H9 (cell line): ENCODE measurements at regions not wholly inside any gene's neighbourhood (a gene's known extent, or its start where the extent isn't known, plus 50 kb on each side); places are given as distances from the start of the nearest gene placed in this dataset.

ENCODE experiments used
- DNase-seq: peaks from one replicate; pipeline ENCODE4 v3.0.0-alpha.2; 2017
- H2AFZ ChIP-seq: one replicate; pipeline ENCODE4 v1.6.1; 2013; ENCODE audit warnings: mild to moderate bottlenecking, low read length, control low read depth, moderate library complexity
- H2AK5ac ChIP-seq: 2 replicates; pipeline ENCODE4 v1.6.1; 2013; ENCODE audit warnings: low read length, control low read depth, mixed read lengths; ENCODE audit not compliant: insufficient read length
- H2BK120ac ChIP-seq: one replicate; pipeline ENCODE4 v1.6.1; 2013; ENCODE audit warnings: low read depth, mild to moderate bottlenecking, low read length, control low read depth, inconsistent platforms; ENCODE audit not compliant: poor library complexity, severe bottlenecking
- H2BK12ac ChIP-seq: 2 replicates; pipeline ENCODE4 v1.6.1; 2013; ENCODE audit warnings: low read length, control low read depth, mixed read lengths, low read depth; ENCODE audit not compliant: insufficient read length
- H2BK15ac ChIP-seq: 2 replicates; pipeline ENCODE4 v1.6.1; 2013; ENCODE audit warnings: low read depth, low read length, control low read depth
- H2BK20ac ChIP-seq: one replicate; pipeline ENCODE4 v1.6.1; 2013; ENCODE audit warnings: low read depth, mild to moderate bottlenecking, low read length, control low read depth, inconsistent platforms; ENCODE audit not compliant: poor library complexity, severe bottlenecking
- H2BK5ac ChIP-seq: 2 replicates; pipeline ENCODE4 v1.6.1; 2013; ENCODE audit warnings: low read length, control low read depth, mixed read lengths; ENCODE audit not compliant: insufficient read length
- H3K14ac ChIP-seq: 2 replicates; pipeline ENCODE4 v1.6.1; 2013; ENCODE audit warnings: low read length, control low read depth; ENCODE audit not compliant: insufficient read depth
- H3K18ac ChIP-seq: 2 replicates; pipeline ENCODE4 v1.6.1; 2013; ENCODE audit warnings: low read depth, mild to moderate bottlenecking, mixed read lengths, low read length, control low read depth; ENCODE audit not compliant: insufficient read length
- H3K23ac ChIP-seq: 2 replicates; pipeline ENCODE4 v1.6.1; 2013; ENCODE audit warnings: low read length, control low read depth, mixed read lengths, low read depth; ENCODE audit not compliant: insufficient read length
- H3K23me2 ChIP-seq: 2 replicates; pipeline ENCODE4 v1.6.1; 2013; ENCODE audit warnings: low read depth, mild to moderate bottlenecking, mixed read lengths, low read length, control low read depth; ENCODE audit not compliant: insufficient read length, poor library complexity, severe bottlenecking
- H3K27ac ChIP-seq: 2 replicates; pipeline ENCODE4 v1.5.1; 2013; ENCODE audit warnings: low read length, control low read depth, mixed read lengths, low read depth; ENCODE audit not compliant: insufficient read length
- H3K27me3 ChIP-seq: 2 replicates; pipeline ENCODE4 v1.6.1; 2013; ENCODE audit warnings: low read length, control low read depth, inconsistent platforms; ENCODE audit not compliant: insufficient read depth
- H3K4ac ChIP-seq: 2 replicates; pipeline ENCODE4 v1.6.1; 2013; ENCODE audit warnings: low read depth, mild to moderate bottlenecking, control low read depth, inconsistent platforms, low read length, moderate library complexity
- H3K4me1 ChIP-seq: 2 replicates; pipeline ENCODE4 v1.6.1; 2013; ENCODE audit warnings: low read length, control low read depth, inconsistent platforms; ENCODE audit not compliant: insufficient read depth
- H3K4me2 ChIP-seq: 2 replicates; pipeline ENCODE4 v1.6.1; 2013; ENCODE audit warnings: low read length, control low read depth, mixed read lengths; ENCODE audit not compliant: insufficient read length, insufficient read depth
- H3K56ac ChIP-seq: 2 replicates; pipeline ENCODE4 v1.6.1; 2013; ENCODE audit warnings: low read depth, mild to moderate bottlenecking, mixed read lengths, low read length, control low read depth; ENCODE audit not compliant: insufficient read length
- H3K79me1 ChIP-seq: 2 replicates; pipeline ENCODE4 v1.6.1; 2013; ENCODE audit warnings: low read depth, mild to moderate bottlenecking, moderate library complexity, low read length, control low read depth, inconsistent platforms; ENCODE audit not compliant: insufficient read depth, poor library complexity, severe bottlenecking
- H3K79me2 ChIP-seq: 2 replicates; pipeline ENCODE4 v1.6.1; 2013; ENCODE audit warnings: low read length, control low read depth, inconsistent platforms; ENCODE audit not compliant: insufficient read depth
- H3K9ac ChIP-seq: 2 replicates; pipeline ENCODE4 v1.6.1; 2013; ENCODE audit warnings: low read length, control low read depth, mixed read lengths; ENCODE audit not compliant: insufficient read length; ENCODE audit errors: extremely low read depth
- H3K9me3 ChIP-seq: one replicate; pipeline ENCODE4 v1.6.1; 2013; ENCODE audit warnings: low read depth, low read length, inconsistent platforms; ENCODE audit not compliant: control insufficient read depth
- H3T11ph ChIP-seq: one replicate; pipeline ENCODE4 v1.6.1; 2013; ENCODE audit warnings: mild to moderate bottlenecking, low read length, control low read depth, inconsistent platforms
- H4K20me1 ChIP-seq: one replicate; pipeline ENCODE4 v1.6.1; 2013; ENCODE audit not compliant: control insufficient read depth, insufficient read length, insufficient read depth
- H4K5ac ChIP-seq: 2 replicates; pipeline ENCODE4 v1.6.1; 2013; ENCODE audit warnings: low read depth, mild to moderate bottlenecking, mixed read lengths, low read length, control low read depth; ENCODE audit not compliant: insufficient read length
- H4K8ac ChIP-seq: replicated peaks from 2 replicates; pipeline ENCODE4 v1.6.1; 2013; ENCODE audit warnings: low read length, control low read depth, mixed read lengths, low read depth; ENCODE audit not compliant: insufficient read length
- H4K91ac ChIP-seq: 2 replicates; pipeline ENCODE4 v1.6.1; 2013; ENCODE audit warnings: low read depth, mild to moderate bottlenecking, moderate library complexity, mixed read lengths, low read length, control low read depth; ENCODE audit not compliant: insufficient read length
- H3K27ac Mint-ChIP-seq, 3 experiments: 2 replicates in 2 of 3; 3 replicates in 1 of 3; pipeline ENCODE4 v1.8.0; 2020 to 2021; ENCODE audit warnings: mixed read lengths in 3 of 3, mild to moderate bottlenecking in 1 of 3, moderate library complexity in 1 of 3
- H3K27me3 Mint-ChIP-seq: 2 replicates; pipeline ENCODE4 v1.8.0; 2021; ENCODE audit warnings: low read depth, mild to moderate bottlenecking, moderate library complexity, mixed read lengths
- H3K36me3 Mint-ChIP-seq, 3 experiments: 2 replicates in 2 of 3; 3 replicates in 1 of 3; pipeline ENCODE4 v1.8.0; 2020 to 2021; ENCODE audit warnings: low read depth in 3 of 3, mixed read lengths in 3 of 3; ENCODE audit not compliant: insufficient read depth in 1 of 3
- H3K4me1 Mint-ChIP-seq, 2 experiments: 2 replicates each; pipeline ENCODE4 v1.8.0; 2020; ENCODE audit warnings: mixed read lengths in 2 of 2
- H3K4me3 Mint-ChIP-seq, 2 experiments: 2 replicates in 1 of 2; 3 replicates in 1 of 2; pipeline ENCODE4 v1.8.0; 2020 to 2021; ENCODE audit warnings: mild to moderate bottlenecking in 2 of 2, mixed read lengths in 2 of 2, moderate library complexity in 1 of 2
- H3K9me3 Mint-ChIP-seq, 2 experiments: 2 replicates in 1 of 2; 3 replicates in 1 of 2; pipeline ENCODE4 v1.8.0; 2020; ENCODE audit warnings: mild to moderate bottlenecking in 2 of 2, mixed read lengths in 2 of 2, moderate library complexity in 1 of 2
- CTCF ChIP-seq: fragments of 200-600 bp; sonication (generic); conservative IDR thresholded peaks from 3 replicates; pipeline ENCODE4 v1.8.0; 2021; ENCODE audit warnings: antibody characterized with exemption, mild to moderate bottlenecking
- WGBS: extraction: QIAGEN DNeasy Blood & Tissue Kit; methylation state at CpG from one replicate; pipeline ENCODE4 v1.1.7; 2013; ENCODE audit warnings: missing lambda C conversion rate, low lambda C conversion rate, mixed read lengths; ENCODE audit not compliant: insufficient read length; ENCODE audit errors: extremely low coverage; 5-methylcytosine and 5-hydroxymethylcytosine counted together

- Histone ChIP-seq H3K4me2 (peak overlapping the region; percentile 5), H4K20me1 (no peaks in the 10 kb centered on the region), H3K27ac (peak overlapping the region; percentile 15), H2BK15ac (no peak overlapping the region), H2BK20ac (no peak overlapping the region), H3K56ac (no peak overlapping the region), H2BK5ac (no peak overlapping the region), H3K4ac (no peak overlapping the region), H2AK5ac (no peak overlapping the region), H3K9me3 (no peaks in the 10 kb centered on the region), H4K5ac (no peak overlapping the region), H4K8ac (no peak overlapping the region), H2BK12ac (no peak overlapping the region), H3K18ac (no peak overlapping the region), H2BK120ac (no peak overlapping the region), H3K4me1 (peaks cover 6% of the 10 kb centered on the region; the same call in 1 of the 2 replicates), H2AFZ (no peak overlapping the region), H3K9ac (no peak overlapping the region), H3K27me3 (no peaks in the 10 kb centered on the region), H4K91ac (no peak overlapping the region), H3K14ac (no peak overlapping the region), H3K23me2 (no peaks in the 10 kb centered on the region), H3K79me1 (no peaks in the 10 kb centered on the region), H3T11ph (no peak overlapping the region), H3K79me2 (no peaks in the 10 kb centered on the region), H3K23ac (no peak overlapping the region)
- H3K4me3 Mint-ChIP-seq, result no peak overlapping the region; a peak in 1 of 5 replicates
- peak; percentile 47 for DNase-seq
- H3K27ac Mint-ChIP-seq, result peak overlapping the region; percentile 56 to 89 (median 88); a peak in 5 of 7 replicates
- peaks cover 48 to 57% of the 10 kb centered on the region in 2 experiments for H3K4me1 Mint-ChIP-seq
- H3K9me3 Mint-ChIP-seq, result no peaks in the 10 kb centered on the region
- H3K36me3 Mint-ChIP-seq, result peaks cover 1 to 21% (median 10%) of the 10 kb centered on the region in 3 experiments; a peak in 6 of 7 replicates
- no CpG with 5 or more reads among the region's 3 CpGs for WGBS
- H3K27me3 Mint-ChIP-seq, result no peaks in the 10 kb centered on the region
- TF ChIP-seq CTCF, result no peak
These were observed 779.6 kb upstream of the HTR2C start for GRCh38 chrX:113804291-113804690.
